ENCODE measurements at regions not wholly inside any gene's neighbourhood (a gene's known extent, or its start where the extent isn't known, plus 50 kb on each side); places are given as distances from the start of the nearest gene placed in this dataset.

DNA sequence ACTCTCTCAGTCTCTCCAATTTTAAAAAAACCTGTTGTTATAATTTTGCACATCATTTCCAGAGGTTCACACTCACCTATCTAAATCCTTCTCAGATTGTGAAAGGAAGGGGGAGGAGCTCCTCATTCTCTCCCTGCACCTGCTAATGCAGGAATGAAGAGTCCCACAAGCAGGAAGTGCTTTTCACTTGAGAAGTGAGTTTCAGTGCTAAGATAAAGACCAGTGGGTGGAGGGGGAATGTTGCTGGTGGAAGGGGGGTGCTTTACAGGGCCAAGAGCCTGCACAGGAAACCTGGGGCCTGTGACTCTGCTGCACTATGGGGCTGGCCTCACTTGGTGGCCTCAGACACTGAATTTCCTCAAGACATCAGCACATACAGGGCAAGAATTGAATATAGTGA is 176.4 kb downstream of the PTPN20 start:
- TF ChIP-seq, protein P1, sequence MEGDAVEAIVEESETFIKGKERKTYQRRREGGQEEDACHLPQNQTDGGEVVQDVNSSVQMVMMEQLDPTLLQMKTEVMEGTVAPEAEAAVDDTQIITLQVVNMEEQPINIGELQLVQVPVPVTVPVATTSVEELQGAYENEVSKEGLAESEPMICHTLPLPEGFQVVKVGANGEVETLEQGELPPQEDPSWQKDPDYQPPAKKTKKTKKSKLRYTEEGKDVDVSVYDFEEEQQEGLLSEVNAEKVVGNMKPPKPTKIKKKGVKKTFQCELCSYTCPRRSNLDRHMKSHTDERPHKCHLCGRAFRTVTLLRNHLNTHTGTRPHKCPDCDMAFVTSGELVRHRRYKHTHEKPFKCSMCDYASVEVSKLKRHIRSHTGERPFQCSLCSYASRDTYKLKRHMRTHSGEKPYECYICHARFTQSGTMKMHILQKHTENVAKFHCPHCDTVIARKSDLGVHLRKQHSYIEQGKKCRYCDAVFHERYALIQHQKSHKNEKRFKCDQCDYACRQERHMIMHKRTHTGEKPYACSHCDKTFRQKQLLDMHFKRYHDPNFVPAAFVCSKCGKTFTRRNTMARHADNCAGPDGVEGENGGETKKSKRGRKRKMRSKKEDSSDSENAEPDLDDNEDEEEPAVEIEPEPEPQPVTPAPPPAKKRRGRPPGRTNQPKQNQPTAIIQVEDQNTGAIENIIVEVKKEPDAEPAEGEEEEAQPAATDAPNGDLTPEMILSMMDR (IDR thresholded peaks at IDR 0.05): no peak
- no peak for TF ChIP-seq EZH2 (IDR thresholded peaks at IDR 0.05; ENCODE audit: borderline replicate concordance, insufficient read depth, low read depth, low read length, poor library complexity, severe bottlenecking)
